ENCODE measurements at regions not wholly inside any gene's neighbourhood (a gene's known extent, or its start where the extent isn't known, plus 50 kb on each side); places are given as distances from the start of the nearest gene placed in this dataset.

- no peak for DNase-seq (ENCODE audit: low spot score)
Observed at GRCh38 chr21:38151021-38151645, 105.7 kb upstream of the KCNJ15 start.

DNA sequence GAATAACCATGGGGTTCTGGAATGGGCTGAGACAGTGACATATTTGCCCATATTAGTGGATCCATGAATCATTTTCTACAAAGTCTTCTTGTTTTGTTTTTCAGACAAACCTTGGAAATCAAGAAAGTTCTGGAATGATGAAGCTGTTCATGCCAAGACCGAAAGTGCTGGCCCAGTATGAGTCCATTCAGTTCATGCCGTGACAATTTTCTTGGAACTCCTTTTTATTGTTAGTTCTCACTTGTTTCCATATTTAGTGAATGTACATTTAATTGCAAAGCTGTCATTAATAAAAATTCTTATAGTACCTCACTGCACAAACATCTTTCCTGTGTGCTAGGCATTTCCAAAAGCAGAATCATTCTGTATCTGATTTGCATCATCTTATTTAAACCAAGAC, 100.6 kb upstream of the KCNJ15 start:
- DNase-seq (ENCODE audit: low spot score): no peak

DNA sequence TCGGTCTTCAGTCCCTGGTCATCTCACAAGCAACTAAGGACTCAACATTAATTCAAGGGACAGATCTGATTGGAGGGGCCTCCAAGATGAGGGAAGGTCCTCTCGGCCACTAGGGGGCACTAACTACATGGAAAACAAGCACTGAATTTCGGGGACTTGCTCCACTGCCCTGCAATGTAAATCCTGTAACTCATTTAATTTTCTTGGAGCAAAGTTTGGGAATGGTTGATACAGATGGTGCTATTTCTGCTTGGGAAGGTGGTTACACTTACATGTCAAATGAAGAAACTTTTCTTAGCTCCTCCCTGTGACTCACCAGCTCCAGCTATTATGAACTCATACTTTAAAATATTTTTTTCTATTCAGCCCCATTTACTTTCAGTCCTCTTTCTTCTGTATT, 97.4 kb upstream of the KCNJ15 start:
- peak; percentile 43 for DNase-seq (ENCODE audit: low spot score)

GRCh38 chr21:38165466-38166172, 91.2 kb upstream of the KCNJ15 start:
- no peak for DNase-seq (ENCODE audit: low spot score)

- DNase-seq (ENCODE audit: low spot score): no peak
Observed at GRCh38 chr21:38166173-38166535, 90.6 kb upstream of the KCNJ15 start.

- no peak for DNase-seq (ENCODE audit: low spot score)
Observed at GRCh38 chr21:38167345-38167744, 89.4 kb upstream of the KCNJ15 start.

DNA sequence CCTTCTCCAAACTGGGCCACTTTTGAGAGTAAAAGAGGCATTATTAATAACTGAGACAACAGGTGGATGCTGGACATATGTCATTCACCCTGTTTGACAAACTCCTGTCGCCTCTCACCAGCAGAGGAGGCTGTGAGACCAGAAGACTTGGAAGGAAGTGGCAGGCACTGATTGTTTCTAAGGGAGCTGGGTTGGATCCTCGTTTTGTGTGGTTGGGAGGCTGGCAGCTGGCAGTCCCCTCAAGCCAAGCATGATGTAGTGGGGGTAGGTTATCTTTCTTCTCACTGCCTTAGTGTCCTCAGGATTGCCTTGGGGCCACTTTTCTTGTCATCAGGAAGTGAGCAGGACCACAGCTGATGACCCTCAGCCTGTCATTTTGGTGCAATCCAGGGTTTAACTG, 86.5 kb upstream of the KCNJ15 start:
- DNase-seq (ENCODE audit: low spot score): peak; percentile 11

GRCh38 chr21:38170704-38171682, 85.8 kb upstream of the KCNJ15 start:
- no peak for DNase-seq (ENCODE audit: low spot score)

DNA sequence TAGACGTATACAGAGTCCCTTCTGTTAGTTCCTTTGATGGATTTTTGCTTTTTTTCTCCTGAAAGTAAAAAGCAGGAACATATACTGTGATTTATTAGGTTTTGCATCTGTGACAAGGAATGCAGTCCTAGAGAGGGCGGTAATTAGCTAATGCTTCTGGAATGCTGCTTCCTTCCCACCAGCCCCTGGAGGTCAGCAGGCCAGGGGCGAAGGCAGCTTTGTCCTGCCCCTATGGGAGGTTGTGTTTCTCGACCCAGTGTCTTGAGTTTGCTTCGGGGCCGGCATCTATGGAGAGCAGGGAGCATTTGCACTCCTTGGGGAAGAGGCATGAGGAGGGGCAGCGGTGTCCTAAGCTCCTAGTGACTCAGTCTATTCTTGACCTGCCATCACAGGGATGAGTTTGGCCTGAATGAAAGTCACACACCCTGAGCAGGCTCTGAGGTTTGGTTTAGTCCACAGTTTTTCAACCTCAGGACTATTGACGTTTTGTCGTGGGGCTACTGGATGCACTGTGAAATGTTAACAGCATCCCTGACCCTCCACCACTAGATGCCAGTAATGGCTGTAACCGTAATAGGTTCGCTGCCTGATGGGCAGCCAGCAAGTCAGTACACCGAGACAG, 85.0 kb upstream of the KCNJ15 start:
- DNase-seq (ENCODE audit: low spot score): peak; percentile 7

DNA sequence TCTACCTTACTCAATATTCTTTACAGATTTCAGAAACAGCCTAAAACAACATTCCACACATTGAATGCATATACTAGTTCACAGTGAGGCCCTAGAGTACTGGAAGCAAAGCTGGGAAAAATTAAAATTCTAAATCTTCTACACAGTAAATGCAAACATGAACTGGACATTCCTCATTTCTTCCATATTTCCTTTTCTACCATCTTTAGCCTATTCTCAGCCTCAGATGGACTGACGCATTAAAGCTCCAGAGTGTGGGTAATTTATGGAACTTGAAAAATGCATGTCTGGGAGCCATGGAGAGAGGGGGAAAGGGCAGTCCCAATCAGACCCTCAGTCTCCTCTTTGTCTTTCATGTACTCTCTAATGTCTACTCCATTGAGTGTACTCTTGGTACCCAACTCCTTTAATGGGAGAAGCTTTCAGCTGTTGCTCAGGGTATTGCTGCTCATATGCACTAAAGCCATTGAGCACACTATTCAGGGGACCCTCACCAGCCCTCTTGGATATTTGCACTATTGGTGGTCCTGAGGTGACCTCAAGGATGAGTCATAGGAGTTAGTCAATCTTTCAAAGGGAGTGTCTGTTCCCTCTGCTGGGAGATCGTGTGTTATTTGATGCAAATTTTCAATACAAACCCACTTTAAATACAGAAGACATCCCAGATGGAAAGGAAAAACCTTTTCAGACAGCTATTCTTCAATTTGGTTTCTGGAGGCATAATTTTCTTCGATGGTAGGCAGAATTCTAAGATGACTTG, 83.3 kb upstream of the KCNJ15 start:
- DNase-seq (ENCODE audit: low spot score): no peak

- DNase-seq (ENCODE audit: low spot score): no peak
Observed at GRCh38 chr21:38175306-38175705, 81.5 kb upstream of the KCNJ15 start.

DNA sequence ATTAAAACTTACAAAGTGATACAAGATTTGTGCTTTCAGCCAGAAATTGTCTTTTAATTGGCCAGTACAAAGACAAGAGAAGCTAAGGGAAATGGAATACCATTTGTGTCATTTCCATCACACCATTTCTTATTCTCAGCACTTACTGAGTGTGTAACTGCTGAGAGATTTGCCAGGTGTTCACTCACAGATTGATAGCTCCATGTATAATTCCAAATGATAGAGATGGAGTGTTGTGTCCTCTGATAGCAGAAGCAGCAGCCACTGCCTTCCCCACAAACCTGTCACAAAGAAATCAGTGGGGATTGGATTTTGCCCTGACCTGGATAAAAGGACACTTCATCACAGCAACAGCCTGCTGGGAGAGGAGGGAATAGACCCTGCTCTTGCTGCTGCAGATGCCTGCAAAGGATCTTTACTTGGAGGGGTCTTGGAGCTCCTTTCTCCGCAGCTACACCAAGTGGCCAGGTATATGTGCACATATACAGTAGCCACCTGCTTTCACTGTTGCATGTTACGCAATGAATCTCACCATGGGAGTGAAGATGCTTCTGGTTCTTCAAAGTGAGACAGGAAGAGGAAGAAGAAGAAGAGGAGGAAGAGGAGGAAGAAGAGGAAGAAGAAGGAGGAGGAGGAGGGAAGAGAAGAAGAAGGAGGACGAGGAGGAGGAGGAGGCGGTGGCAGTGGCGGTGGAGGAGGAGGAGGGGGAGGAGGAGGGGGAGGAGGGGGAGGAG, 78.7 kb upstream of the KCNJ15 start:
- no peak for DNase-seq (ENCODE audit: low spot score)

DNA sequence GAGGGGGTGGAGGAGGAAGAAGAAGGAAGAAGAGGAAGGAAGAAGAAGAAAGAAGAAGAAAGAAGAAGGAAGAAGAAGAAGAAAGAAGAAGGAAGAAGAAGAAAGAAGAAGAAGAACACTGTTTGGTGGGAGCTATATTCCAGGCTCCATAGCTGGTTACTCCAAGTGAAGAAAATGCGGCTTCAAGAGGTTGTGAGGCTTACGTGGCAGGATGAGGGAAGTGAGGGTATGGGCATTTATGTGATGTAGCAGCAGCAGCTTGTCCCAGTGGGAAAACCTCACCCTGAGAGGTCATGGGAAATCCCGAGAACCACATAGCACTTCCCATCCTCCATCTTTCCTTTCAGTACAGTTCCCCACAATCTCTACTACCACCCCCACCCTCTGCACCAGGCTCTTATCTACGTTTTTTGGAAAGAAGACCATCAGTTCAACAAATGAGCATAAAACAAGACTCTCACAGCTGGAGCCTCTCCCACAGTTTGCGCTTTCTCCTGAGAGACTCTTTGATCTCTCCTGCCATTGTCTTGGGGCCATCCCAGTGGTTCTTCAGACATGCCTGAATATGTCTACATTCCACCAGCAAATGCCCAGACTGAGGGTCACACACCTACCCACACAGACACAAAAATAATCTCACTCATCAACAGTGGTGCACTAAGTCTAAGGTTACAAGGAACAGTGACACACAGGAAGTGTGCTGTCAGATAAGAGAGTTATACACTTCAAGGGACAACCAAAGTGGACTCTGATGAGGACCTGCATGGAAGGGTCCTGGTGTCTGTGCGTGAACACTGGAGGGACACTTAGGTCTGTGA, 77.9 kb upstream of the KCNJ15 start:
- no peak for DNase-seq (ENCODE audit: low spot score)

GRCh38 chr21:38179511-38179910, 77.3 kb upstream of the KCNJ15 start:
- no peak for DNase-seq (ENCODE audit: low spot score)

DNA sequence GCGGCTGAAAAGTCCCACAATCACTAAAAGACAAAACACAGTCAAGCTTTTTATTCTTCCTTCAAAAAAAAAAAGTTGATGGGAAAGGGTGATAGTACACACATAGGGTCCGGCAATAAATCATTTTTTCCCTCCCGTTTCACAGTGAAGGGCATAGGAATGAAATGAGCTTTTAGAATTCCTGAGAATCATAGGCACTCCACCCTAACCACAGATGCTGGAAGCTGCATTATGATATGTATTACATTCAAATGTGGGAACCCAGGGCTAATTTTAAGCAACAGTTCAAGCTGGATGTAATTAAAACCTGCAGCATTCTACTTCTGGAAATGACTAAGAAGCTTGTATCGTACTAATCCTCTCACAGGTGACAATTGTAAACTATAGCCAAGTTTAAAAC, 75.7 kb upstream of the KCNJ15 start:
- no peak for DNase-seq (ENCODE audit: low spot score)

DNA sequence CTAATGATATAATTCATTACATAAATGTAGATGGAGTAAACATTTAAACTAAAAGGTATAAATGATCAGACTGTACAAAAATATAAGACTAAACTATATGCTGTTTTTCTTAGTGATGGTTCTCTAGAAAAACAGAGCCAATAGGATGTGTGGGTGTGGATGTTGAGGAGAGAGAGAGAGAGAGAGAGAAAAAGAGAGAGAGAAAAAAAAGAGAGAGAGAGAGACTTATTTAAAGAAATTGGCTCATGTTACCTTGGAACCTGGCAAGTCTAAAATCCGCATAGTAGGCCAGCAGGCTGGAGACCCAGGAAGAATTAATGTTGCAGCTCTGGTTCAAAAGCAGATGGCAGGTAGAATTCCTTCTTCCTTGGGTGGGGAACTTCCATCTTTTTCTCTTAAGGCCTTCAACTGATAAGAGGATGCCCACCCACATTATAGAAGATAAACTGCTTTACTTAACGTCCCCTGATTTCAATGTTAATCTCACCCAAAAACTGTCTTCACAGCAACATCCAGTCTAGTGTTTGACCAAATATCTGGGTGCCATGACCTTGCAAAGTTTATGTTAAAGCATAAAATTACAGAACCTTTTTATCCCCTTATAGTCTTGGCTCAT, 74.3 kb upstream of the KCNJ15 start:
- no peak for DNase-seq (ENCODE audit: low spot score)

GRCh38 chr21:38183961-38184360, 72.8 kb upstream of the KCNJ15 start:
- DNase-seq (ENCODE audit: low spot score): no peak

DNA sequence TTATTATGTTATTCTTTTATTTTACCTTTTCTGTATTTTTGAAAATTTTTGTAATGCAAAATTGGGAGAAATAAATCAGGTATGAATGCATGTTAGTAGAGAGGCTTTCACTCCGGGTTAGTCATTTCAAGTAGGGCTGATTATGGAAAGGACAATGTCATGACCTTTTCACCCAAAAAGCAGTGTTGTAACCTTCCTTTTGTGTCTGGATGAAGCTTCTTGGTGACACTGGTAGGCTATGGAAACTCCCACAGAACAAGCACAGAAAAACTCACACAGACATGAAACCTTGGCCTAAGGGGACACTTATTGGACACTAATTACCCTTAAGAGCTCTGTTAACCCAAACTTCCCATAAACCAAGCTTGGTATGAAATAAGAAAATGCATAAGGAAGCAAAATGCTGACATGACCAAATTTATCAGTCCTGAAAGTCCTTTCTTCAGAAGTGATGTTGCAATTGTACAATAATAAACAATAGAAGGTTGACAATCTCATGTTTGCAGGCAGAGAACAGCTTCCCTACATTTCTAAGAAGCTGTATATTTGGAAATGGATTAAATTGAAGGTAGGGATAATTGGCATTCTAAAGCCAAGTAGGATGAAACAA, 70.0 kb upstream of the KCNJ15 start:
- DNase-seq (ENCODE audit: low spot score): no peak

DNA sequence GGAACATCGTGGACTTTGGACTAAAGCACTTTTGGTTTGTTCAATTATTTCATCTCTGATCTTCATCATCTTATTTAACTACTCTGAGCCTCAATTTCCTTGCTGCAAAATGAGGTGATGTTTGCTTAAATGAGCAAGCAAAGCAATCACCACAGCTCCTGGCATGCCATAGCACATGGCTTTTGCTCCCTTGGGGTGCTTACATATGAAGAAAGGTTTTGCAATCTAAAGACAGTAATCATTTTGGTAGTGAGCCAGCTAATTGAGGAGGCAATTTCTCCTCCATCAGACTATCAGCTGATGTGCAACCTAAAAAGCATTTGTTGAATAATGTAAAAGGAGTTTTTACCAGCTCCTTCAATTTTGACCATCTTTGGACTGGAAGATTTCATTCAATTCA, 68.8 kb upstream of the KCNJ15 start:
- DNase-seq (ENCODE audit: low spot score): no peak

Data from HT-29 (cell line).